ENCODE measurements at regions not wholly inside any gene's neighbourhood (a gene's known extent, or its start where the extent isn't known, plus 50 kb on each side); places are given as distances from the start of the nearest gene placed in this dataset.

DNA sequence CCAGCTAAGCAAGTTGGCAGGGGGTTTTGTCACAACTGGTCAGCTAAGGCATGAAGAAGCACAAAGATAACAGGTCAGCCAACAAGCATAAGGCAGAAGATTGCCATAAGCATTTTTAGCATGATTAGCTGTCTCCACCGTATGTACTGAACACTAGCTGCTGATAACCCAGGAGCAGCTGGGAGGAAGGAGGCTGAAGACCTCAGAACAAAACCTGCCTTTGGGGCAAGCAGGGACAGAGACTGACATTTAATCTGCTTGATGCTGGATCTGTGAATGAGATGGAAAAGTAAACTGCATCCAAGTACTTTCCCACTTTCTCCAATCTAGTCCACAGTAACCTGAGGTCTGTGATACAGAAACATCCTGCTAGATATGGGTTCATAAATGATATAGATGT is 353.0 kb upstream of the MAP3K7 start:
- TF ChIP-seq, protein P1, sequence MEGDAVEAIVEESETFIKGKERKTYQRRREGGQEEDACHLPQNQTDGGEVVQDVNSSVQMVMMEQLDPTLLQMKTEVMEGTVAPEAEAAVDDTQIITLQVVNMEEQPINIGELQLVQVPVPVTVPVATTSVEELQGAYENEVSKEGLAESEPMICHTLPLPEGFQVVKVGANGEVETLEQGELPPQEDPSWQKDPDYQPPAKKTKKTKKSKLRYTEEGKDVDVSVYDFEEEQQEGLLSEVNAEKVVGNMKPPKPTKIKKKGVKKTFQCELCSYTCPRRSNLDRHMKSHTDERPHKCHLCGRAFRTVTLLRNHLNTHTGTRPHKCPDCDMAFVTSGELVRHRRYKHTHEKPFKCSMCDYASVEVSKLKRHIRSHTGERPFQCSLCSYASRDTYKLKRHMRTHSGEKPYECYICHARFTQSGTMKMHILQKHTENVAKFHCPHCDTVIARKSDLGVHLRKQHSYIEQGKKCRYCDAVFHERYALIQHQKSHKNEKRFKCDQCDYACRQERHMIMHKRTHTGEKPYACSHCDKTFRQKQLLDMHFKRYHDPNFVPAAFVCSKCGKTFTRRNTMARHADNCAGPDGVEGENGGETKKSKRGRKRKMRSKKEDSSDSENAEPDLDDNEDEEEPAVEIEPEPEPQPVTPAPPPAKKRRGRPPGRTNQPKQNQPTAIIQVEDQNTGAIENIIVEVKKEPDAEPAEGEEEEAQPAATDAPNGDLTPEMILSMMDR (IDR thresholded peaks at IDR 0.05), result no peak
- ChIA-PET CTCF (interaction anchor here (1.8 to 2.2 kb wide), 2 partner anchors 10 to 14 kb away, joined by 6 to 9 read pairs; no protein-coding TSS in a partner anchor), POLR2A (no interaction called here)
- H3K4me3 Mint-ChIP-seq, result no peak overlapping the region
- peaks cover under 1% of the 10 kb centered on the region for H3K27me3 Mint-ChIP-seq
- H3K9me3 Mint-ChIP-seq, result no peaks in the 10 kb centered on the region
- H3K36me3 Mint-ChIP-seq (ENCODE audit: low read depth), result no peaks in the 10 kb centered on the region
- no peak overlapping the region for H3K27ac Mint-ChIP-seq
- intact Hi-C loops (cut with micrococcal nuclease), result no loop called here
- ATAC-seq (ENCODE audit: low read depth) (no peak), DNase-seq (no peak)
- H3K4me1 Mint-ChIP-seq, result peaks cover 8% of the 10 kb centered on the region

DNA sequence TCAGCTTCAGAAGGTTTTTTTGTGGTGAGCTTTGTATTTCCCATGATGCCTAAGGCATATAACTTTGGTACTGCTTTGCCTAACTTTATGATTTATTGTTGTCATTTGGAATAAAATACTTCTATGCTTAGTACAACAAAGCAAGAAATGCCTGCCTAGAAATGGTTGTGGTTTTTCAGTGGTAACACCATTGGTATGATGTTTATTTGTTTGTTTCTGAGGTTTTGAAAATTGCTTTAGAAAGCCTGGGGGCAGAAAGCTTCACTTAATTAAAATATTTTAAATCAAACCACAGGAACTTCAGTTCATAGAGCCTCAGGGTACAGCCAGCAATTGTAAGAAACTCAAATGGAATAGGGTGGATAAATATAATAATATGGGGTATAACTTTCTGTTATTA is 351.2 kb upstream of the MAP3K7 start:
- Mint-ChIP-seq H3K36me3 (ENCODE audit: low read depth) (no peaks in the 10 kb centered on the region), H3K27me3 (peaks cover 4% of the 10 kb centered on the region), H3K27ac (no peak overlapping the region), H3K4me3 (no peak overlapping the region), H3K4me1 (peaks cover 8% of the 10 kb centered on the region), H3K9me3 (no peaks in the 10 kb centered on the region)
- ATAC-seq (ENCODE audit: low read depth), result no peak
- DNase-seq, result no peak
- TF ChIP-seq, protein P1 (IDR thresholded peaks at IDR 0.05), result no peak
- ChIA-PET CTCF (no interaction called here), POLR2A (no interaction called here)
- intact Hi-C loops (cut with micrococcal nuclease), result no loop called here

DNA sequence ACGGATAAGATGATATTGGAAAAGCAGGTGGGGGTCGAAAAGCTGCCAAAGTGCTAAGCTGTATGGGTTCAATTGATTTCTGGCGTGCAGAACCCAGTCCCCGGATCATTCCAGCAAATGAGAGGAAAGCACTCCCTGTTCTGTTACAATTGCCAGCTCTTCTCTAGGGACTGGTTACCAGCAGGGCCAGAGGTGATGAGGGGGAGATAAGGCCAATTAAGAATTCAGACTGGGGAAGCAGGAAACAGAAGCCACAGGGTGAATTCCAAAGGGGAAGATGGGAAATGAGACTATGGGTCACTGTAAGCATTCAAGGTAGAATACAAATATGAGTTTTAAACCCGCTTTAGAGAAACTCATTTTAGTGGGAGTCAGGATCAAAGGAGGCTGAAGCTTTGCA is 349.4 kb upstream of the MAP3K7 start:
- TF ChIP-seq, protein P1 (IDR thresholded peaks at IDR 0.05), result no peak
- DNase-seq, result no peak
- POLR2A ChIA-PET, result no interaction called here
- CTCF ChIA-PET, result no interaction called here
- Mint-ChIP-seq H3K4me3 (no peak overlapping the region), H3K27ac (no peak overlapping the region), H3K36me3 (ENCODE audit: low read depth) (no peaks in the 10 kb centered on the region), H3K27me3 (peaks cover 4% of the 10 kb centered on the region), H3K4me1 (peaks cover 8% of the 10 kb centered on the region), H3K9me3 (no peaks in the 10 kb centered on the region)
- intact Hi-C loops (cut with micrococcal nuclease), result no loop called here
- ATAC-seq (ENCODE audit: low read depth), result no peak

DNA sequence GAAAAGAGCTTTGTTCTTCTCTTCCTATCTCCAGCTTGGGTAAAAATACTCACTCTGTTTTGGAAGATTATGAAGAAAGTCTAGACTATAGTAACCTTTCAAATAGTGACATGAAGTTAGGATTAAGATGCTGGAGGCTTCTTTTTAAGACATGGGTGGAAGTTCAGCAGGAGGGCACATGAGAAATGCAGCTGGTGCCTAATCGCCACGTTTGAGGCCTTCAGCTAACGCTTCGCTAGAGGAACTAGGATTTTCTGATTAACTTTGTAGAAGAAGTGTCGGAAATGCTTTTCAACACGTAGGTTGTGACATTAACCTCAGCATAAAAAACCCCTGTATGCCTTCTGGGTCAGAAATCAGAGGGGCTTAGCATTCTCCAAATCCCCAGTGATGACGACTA is 348.1 kb upstream of the MAP3K7 start:
- no peaks in the 10 kb centered on the region for H3K9me3 Mint-ChIP-seq

DNA sequence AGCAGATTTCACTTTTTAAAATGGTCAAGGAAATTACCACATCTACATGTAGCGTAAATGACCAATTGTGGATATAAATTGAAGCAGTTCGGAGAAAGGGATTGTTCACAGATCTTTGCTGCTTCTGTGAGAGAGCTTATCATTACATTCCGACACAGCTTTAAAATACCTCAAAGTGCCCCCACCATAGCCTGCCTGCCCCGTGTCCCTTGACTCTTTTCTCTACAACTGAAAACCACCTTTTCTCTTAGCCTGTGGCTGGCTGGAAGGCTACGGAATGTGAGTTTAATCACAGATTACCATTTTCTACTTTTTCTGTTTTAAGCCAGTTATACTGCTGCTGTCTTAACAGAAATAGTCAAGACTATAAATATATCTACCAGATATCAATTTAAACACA is 347.2 kb upstream of the MAP3K7 start:
- DNase-seq (no peak), ATAC-seq (ENCODE audit: low read depth) (no peak)
- H3K4me1 Mint-ChIP-seq, result no peaks in the 10 kb centered on the region
- no peak overlapping the region for H3K27ac Mint-ChIP-seq
- intact Hi-C loops (cut with micrococcal nuclease), result no loop called here
- H3K9me3 Mint-ChIP-seq, result no peaks in the 10 kb centered on the region
- no peak overlapping the region for H3K4me3 Mint-ChIP-seq
- ChIA-PET POLR2A (no interaction called here), CTCF (no interaction called here)
- H3K27me3 Mint-ChIP-seq, result peaks cover 4% of the 10 kb centered on the region
- TF ChIP-seq, protein P1 (IDR thresholded peaks at IDR 0.05), result no peak
- H3K36me3 Mint-ChIP-seq (ENCODE audit: low read depth), result no peaks in the 10 kb centered on the region

More for the DNA sequence above, 348.1 kb upstream of the MAP3K7 start:
- no peaks in the 10 kb centered on the region for H3K36me3 Mint-ChIP-seq (ENCODE audit: low read depth)
- TF ChIP-seq, protein P1 (IDR thresholded peaks at IDR 0.05), result no peak
- CTCF ChIA-PET, result no interaction called here
- H3K4me1 Mint-ChIP-seq, result no peaks in the 10 kb centered on the region
- ATAC-seq (ENCODE audit: low read depth) (no peak), DNase-seq (no peak)
- H3K27me3 Mint-ChIP-seq, result peaks cover 4% of the 10 kb centered on the region
- intact Hi-C loops (cut with micrococcal nuclease), result no loop called here
- H3K27ac Mint-ChIP-seq, result no peak overlapping the region
- H3K4me3 Mint-ChIP-seq, result no peak overlapping the region
- POLR2A ChIA-PET, result no interaction called here

Measured in activated B cell treated with CpG ODN at 0.5 μM for 24 hours (primary cell).